GM12874 (cell line): ENCODE measurements at regions not wholly inside any gene's neighbourhood (a gene's known extent, or its start where the extent isn't known, plus 50 kb on each side); places are given as distances from the start of the nearest gene placed in this dataset.

Source experiments
- TF ChIP-seq, protein P1 (sequence below): IDR thresholded peaks from 2 replicates; pipeline ENCODE4 v1.5.1; 2011; ENCODE audit warnings: low read depth, mild to moderate bottlenecking, control low read depth, low read length, moderate library complexity; ENCODE audit not compliant: insufficient read depth

- TF ChIP-seq, protein P1, sequence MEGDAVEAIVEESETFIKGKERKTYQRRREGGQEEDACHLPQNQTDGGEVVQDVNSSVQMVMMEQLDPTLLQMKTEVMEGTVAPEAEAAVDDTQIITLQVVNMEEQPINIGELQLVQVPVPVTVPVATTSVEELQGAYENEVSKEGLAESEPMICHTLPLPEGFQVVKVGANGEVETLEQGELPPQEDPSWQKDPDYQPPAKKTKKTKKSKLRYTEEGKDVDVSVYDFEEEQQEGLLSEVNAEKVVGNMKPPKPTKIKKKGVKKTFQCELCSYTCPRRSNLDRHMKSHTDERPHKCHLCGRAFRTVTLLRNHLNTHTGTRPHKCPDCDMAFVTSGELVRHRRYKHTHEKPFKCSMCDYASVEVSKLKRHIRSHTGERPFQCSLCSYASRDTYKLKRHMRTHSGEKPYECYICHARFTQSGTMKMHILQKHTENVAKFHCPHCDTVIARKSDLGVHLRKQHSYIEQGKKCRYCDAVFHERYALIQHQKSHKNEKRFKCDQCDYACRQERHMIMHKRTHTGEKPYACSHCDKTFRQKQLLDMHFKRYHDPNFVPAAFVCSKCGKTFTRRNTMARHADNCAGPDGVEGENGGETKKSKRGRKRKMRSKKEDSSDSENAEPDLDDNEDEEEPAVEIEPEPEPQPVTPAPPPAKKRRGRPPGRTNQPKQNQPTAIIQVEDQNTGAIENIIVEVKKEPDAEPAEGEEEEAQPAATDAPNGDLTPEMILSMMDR, result no peak
These were observed 261.7 kb upstream of the TNP1 start for GRCh38 chr2:217121565-217121964.

GRCh38 chr2:217120429-217120828 is 260.6 kb upstream of the TNP1 start:
- TF ChIP-seq, protein P1, result no peak

GRCh38 chr2:217118559-217119284 is 258.9 kb upstream of the TNP1 start:
- TF ChIP-seq, protein P1, result no peak

GRCh38 chr2:217117523-217117922 is 257.7 kb upstream of the TNP1 start:
- TF ChIP-seq, protein P1, result no peak

GRCh38 chr2:217116610-217117009 is 256.7 kb upstream of the TNP1 start:
- TF ChIP-seq, protein P1, result no peak

GRCh38 chr2:217114117-217114516 is 254.3 kb upstream of the TNP1 start:
- TF ChIP-seq, protein P1, result no peak

DNA sequence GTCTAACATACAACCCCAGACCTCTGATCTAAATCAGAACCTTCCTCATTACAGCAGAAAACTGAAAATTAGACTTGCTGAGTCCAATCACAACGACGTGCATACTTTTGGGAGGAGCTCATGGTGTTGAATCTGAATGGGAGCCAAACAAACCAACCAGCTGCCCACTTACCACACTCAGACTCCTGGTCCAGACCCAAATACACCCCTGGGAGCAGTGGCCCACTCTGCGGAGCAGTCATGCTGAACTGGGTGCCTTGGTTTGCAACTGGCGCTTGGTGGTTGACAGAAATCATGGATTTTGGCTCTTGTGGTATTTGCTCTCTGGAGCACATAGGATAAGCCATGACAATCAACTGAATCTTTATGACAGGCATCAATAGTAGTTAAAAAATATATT is 253.6 kb upstream of the TNP1 start:
- TF ChIP-seq, protein P1, result no peak
